Stimulated activated CD4-positive, alpha-beta T cell treated with anti-CD3 and anti-CD28 coated beads, Interleukin-15, amount 100 ng/mL, for 1 hour (primary cell): ENCODE measurements at regions not wholly inside any gene's neighbourhood (a gene's known extent, or its start where the extent isn't known, plus 50 kb on each side); places are given as distances from the start of the nearest gene placed in this dataset.

ENCODE experiments used
- DNase-seq, 2 donors: peaks; one replicate each; pipeline ENCODE4 v3.0.0-alpha.2; 2020; ENCODE audit warnings: low read depth in 1 of 2, low spot score in 1 of 2

- no peak for DNase-seq
These were observed 178.7 kb downstream of the EN1 start for GRCh38 chr2:118668431-118669424.

- no peak for DNase-seq
These were observed 179.5 kb downstream of the EN1 start for GRCh38 chr2:118667964-118668363.

DNA sequence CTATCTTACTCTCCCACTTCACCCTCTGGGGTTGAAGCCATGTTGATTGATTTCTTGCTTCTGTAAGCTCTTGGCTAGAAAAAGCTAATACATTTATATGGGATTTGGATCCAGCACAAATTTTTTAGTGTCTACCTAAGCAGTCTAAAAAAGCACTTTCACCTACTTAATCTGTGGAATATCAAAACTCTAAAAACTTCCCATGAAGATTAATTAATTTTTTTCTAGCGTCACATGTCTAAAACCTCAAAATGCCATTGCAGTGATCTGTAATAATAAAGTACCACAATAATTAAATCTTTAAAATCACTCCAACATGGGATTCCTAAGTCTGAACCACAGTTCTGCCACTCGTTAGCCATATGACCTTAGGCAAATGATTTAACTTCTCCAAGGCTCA lies 180.1 kb downstream of the EN1 start:
- no peak for DNase-seq

DNA sequence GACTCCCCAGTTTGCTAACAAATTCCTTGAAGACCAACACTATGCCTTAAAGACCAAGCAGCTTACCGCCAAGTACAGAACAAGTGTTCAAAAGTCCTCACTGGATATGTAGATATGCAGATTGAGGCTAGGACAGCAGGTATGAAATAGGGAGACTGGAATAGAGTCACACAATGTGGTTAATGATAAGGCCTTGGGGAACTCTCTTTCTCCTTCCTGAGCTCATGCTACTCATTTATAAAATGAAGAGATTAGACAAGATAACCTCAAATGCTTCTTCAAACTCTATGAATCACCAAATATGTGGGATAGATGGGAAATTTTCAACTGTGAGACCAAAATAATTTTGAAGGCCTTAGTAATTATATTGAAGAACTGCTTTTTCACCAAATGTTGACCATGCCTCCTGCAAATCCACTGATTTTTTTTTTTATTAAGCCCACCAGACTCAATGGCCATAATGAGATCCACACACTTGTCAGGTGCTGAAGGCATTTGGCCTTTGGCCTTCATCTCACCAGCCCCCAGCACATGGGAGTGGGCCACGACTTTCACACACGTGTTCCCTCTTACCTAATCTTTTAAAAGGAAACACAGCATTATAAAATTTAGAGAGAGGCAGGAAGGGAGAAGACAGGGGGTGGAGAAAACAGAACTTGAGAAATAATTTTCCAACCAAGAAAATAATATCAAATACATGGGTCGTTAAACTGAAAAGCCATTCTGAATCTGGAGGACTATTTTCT lies 181.5 kb downstream of the EN1 start:
- DNase-seq = no peak

GRCh38 chr2:118661179-118661578 lies 186.3 kb downstream of the EN1 start:
- DNase-seq = no peak

DNA sequence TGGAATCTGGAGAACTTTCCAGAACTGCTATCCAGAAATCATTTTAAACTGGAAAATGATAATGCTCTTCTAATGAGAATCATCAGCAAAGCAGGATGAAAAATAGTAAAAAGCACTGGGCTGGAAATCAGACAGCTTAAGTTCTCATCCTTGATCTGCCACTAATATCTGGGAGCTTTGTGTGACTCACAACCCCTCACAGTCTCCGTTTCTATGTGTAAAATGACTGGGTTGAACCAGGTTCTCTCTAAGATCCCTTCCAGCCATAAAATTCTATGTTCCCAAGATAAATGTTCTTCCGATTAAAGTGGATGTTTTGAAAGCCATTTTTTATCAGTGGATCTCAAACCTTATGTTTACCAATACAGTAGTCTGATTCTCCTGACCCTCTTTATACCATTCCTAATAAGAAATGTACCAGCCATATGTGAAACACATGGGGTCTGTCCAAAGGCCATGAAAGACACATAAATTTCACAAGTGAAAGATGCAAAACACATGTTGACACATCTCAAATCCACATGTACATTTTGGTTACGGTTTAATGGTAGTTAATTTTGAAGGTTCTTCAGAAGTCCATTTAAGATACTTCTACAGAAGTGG lies 188.8 kb downstream of the EN1 start:
- no peak for DNase-seq

DNA sequence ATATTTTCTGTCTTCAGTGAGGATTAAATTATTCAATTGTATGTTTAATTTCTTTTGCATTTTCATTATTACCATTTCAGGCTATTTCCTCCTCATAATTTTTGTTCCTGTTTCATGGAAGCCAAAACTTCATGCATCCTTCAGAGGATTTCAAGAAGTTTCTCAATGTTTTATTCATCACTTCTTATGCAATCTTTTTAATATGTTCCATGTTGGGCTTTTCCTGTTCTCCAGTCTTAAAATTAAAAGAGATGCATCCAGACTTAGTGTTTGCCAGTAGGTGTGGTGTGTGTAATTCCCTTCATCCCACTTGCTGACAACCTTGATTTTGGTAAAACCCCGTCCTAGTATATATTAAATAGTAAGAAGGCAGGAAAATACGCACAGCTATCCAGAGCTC lies 190.0 kb downstream of the EN1 start:
- DNase-seq = no peak

GRCh38 chr2:118654945-118655344 lies 192.5 kb downstream of the EN1 start:
- DNase-seq = no peak

- no peak for DNase-seq
These were observed 197.1 kb downstream of the EN1 start for GRCh38 chr2:118650327-118650726.

- DNase-seq = no peak
These were observed 201.6 kb downstream of the EN1 start for GRCh38 chr2:118645876-118646275.

DNA sequence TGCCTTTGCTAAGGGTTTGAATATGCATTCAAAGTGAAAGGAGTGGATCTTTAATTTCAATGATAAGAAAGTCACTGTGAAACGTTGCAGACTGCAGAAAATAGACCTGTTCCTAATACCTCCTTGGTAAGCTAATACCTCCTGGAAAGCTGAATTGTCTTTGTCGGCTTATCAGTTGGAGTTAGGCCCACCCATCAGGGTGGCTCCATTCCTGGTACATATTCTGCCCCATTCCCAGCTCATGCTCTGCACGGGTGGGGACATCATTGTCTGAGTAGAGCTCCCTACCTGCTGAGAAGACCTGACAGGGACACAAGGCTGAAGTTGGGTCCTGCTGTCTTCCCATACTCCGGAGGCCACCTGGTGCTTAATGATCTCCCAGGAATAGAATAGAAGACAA lies 203.3 kb downstream of the EN1 start:
- no peak for DNase-seq

GRCh38 chr2:118643294-118643693 lies 204.2 kb downstream of the EN1 start:
- no peak for DNase-seq

- DNase-seq = no peak
These were observed 204.9 kb downstream of the EN1 start for GRCh38 chr2:118642501-118642900.

- no peak for DNase-seq
These were observed 205.7 kb downstream of the EN1 start for GRCh38 chr2:118641711-118642110.

DNA sequence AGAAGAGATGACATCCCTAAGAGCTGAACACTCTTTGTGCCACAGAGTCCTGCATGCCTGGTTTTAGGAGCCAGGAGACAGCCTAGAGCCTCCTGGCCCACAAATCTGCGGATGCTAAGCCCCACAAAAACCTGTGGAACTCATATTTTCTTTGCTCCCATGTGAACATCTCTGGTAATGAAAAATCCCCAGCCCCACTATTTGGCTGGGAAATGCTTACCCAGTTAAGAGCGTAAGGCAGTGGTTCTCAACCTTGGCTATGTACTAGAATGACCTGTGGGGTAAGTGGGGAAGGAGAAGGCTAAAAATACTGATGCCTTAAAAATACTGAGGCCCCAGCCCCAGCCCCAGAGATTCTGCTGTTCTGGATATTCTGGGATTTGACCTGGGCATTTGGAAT lies 208.1 kb downstream of the EN1 start:
- DNase-seq = no peak

DNA sequence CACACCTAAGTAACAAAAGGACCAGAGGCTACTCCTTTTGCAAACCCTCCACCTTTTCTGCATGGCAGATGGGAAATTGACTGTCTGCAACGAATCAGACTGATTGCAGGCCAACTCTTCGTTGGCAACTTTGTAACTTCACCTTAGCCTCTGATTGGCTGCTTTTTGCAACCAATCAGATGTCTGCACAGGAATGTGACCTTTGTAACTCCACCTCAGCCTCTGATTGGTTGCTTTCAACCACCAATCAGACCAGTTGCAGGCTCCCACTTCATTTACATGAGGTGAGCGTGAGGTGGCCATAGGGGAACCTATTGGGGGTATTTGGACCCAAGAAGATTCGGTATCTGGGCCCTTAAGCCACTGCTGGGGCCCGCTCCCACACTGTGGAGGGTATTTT lies 209.0 kb downstream of the EN1 start:
- DNase-seq = no peak

GRCh38 chr2:118635891-118636290 lies 211.6 kb downstream of the EN1 start:
- DNase-seq = no peak

- no peak for DNase-seq
These were observed 212.6 kb downstream of the EN1 start for GRCh38 chr2:118634876-118635275.

DNA sequence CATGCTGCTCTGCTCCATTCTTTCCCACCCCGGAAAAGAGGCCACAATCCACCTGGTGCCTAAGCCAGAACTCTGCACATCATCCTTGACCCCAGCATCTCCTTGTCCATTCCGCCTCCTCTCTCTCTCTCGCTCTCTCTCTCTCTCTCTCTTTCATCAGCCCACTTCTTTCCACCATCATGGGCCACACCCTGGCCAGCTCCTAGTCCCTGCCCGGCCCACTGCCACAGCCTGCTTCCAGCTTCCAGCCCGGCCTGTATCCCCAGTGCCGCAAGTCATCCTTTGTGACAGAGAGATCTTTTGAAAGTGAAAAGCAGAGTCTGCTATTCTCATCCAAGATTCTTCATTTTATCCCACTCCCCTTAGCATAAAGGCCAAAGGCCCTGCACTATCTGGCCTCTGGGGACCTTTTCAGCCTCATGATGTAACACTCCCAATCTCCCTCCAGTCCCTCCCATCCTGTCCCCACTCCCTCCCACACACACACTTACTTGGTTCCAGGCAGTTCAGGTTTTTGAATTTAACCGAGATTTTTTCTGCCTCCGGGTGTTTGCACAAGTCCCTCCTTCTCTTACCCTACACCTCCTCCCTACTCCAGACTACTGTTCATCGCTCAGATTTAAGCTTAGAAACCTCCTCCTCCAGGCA lies 214.0 kb downstream of the EN1 start:
- DNase-seq = no peak

DNA sequence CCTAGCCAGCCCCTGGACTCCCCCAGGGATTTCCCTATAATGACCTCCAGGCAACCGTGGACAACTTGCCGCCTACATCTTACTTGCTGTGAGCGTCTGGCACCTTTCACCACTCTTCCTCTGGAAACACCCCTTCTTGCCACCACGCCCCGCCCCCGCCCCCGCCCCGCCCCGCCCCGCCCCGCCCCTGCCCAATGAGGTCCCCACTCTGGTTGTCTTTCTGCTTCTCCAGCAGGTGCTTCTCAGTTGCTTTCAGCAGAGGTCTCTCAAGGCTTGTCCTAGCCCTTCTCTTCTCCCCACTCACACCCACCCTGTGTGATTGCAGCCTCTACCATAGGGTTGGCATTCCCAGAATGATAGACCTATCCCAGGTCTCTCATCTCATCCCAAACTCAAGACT lies 214.5 kb downstream of the EN1 start:
- DNase-seq = no peak

- no peak for DNase-seq
These were observed 220.3 kb downstream of the EN1 start for GRCh38 chr2:118627156-118627555.
